ELR (cell line): ENCODE measurements at regions not wholly inside any gene's neighbourhood (a gene's known extent, or its start where the extent isn't known, plus 50 kb on each side); places are given as distances from the start of the nearest gene placed in this dataset.
"Not testable (repeated sequence)": the region's sequence is repeated elsewhere in the genome, so short reads cannot be mapped to it uniquely, and the experiment has no call there.

Experiments
- DNase-seq: peaks from one replicate; pipeline ENCODE4 v3.0.0-alpha.2; 2015; ENCODE audit warnings: low read depth

- no peak for DNase-seq
These were observed 397.3 kb upstream of the RASGRP1 start for GRCh38 chr15:38961931-38962330.

GRCh38 chr15:38972831-38973230 lies 408.2 kb upstream of the RASGRP1 start:
- DNase-seq, result no peak

- no peak for DNase-seq
These were observed 410.8 kb upstream of the RASGRP1 start for GRCh38 chr15:38975282-38975990.

DNA sequence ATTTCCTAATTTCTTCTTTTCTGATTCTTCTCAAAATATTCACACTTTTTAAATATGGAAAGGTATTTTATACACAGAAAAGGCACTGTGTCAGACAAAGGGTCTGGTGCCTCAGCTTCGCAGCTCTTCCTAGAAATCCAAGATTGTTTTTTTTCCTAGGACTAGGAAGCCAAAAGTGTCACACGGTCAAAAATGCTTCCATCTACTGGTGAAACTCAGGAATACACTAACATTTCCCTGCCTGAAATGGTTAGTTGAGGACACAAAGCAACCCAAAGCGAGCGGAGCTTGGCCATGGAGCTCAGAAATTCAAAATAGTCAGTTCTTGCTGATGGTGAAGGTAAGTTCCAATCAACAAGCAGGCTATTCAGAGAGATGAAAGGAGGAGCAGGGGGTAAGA lies 426.5 kb upstream of the RASGRP1 start:
- peak; percentile 56 for DNase-seq

GRCh38 chr15:38991701-38992100 lies 427.1 kb upstream of the RASGRP1 start:
- no peak for DNase-seq

DNA sequence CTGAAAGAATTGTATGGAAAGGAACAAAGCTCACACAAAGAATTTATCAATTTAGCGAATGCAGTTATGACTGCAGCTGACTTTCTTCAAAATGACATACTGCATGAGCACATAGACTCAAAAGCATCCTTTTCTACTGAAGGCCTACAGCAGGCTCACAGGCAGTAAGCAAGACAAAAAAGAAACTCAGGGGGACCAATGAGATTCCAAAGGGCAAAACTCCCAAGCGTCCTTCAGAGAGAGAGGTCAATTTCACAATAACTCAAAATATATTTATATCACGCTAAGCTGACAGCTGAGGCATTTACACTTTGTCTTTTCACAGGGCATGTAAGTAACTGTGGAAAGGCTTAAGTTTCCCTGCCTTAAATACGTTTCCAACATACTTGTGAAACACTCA lies 427.9 kb upstream of the RASGRP1 start:
- DNase-seq, result no peak

- no peak for DNase-seq
These were observed 428.3 kb upstream of the RASGRP1 start for GRCh38 chr15:38992930-38993329.

DNA sequence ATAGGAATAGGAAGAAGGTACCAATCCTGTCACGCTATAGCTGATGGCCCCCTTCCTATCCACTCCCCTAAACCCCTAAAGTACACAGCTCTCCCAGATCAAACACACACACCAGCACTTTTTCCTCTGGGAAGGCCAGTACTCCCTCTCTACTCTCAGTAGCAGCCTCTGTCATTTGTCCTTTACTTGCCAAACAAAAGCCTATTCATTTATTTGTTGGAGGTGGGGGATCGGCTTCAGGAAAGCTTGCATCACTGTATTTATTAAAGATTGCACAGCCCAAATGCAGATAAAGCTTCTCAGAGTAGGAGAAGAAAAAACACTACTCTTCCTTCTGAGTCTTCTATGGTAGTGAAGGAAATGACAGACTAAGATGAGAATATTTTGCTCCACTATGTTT lies 429.7 kb upstream of the RASGRP1 start:
- no peak for DNase-seq

- peak; percentile 53 for DNase-seq
These were observed 431.6 kb upstream of the RASGRP1 start for GRCh38 chr15:38996111-38996631.

DNA sequence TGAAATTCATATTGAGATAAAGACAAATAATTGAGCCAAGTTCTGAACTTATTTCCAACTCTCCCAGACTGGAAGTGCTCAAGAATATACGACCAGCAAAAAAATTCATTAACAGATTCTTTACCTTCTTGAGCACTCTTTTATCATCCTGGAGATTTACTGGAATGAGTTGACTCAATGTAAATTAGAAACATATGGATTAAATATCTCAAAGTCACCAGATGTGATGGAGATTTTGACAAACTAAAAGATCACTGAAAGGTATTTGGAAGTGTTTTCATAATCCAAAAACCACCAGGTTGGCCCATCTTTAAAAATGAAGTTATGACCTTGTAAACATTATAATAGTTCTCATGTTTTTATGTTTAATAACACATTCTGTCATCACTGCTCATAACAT lies 433.2 kb upstream of the RASGRP1 start:
- DNase-seq, result no peak

GRCh38 chr15:39000008-39000734 lies 435.6 kb upstream of the RASGRP1 start:
- no peak for DNase-seq

- DNase-seq, result no peak
These were observed 445.1 kb upstream of the RASGRP1 start for GRCh38 chr15:39009740-39010139.

DNA sequence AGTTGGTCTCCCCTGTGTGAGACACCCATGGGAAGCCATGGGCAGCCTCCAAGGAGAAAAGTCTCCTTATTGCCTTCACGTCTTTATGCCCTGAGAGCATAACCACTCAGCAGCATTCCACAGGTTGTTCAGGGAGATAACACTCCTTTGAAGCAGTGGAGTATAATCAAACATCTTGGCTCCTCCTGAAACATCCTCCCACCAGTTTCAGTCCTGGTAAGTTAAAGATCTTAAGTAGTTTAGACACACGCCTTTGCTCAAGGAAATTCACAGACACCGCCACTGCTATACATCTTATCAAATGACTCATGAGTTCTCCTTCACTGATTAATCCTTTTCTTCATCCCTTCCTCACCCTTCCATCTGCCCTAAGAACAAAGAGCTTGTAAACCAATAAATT lies 446.5 kb upstream of the RASGRP1 start:
- not testable (repeated sequence) for DNase-seq

DNA sequence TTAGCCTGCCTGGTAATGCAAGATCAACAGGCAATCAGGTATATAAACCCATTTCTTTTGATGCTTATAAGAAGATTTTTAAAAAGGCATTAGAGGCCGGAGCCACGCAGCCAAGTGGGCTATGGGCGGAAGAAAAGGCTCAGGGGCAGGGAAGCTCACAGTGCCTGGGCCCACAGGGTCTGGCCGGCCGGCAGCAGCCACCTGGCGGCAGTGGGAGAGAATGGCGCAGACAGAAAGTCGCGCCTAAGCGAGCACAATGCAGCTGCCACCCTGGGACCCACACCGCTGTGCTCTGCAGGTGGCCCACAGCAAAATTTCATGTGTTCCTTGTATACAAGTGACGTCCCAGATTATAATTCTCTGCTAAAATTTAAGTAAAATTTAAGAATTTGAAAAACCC lies 448.6 kb upstream of the RASGRP1 start:
- DNase-seq, result no peak

DNA sequence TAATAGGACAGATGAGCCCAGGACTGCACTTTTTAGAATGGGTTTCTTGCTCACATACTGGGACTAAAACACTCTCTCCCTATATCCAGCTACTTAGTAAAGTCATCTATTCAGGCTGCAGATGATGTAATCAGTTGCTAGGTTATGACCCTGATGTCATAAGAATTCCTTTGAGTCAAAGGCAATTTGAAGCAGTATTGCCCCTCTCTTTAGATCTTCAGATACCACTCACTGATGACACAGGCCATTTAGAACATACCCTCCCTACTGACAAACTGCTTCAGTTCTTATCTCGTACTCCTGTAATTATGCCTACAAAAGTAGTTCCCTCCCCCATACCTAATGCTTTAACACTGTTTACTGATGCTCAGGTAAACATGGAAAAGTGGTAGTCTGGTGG lies 450.1 kb upstream of the RASGRP1 start:
- DNase-seq, result no peak

DNA sequence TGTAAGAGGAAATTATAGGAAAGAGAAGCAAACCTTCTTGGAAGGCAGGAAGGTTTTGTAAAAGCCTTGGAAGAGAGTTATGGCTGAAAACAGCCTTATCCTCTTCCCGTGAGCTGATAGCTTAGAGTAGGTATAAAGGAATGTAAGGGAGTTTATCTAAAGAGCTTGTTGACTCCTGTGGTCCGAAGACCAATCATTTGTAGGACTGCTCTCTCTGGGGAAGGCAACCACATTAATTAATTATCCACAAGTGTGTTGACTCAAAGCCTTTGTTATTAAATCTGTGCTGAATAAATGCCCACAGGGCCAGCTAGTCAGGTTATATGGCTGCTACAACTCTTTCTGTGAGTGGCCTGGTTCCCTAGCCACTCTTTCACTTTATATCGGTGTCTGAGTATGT lies 452.1 kb upstream of the RASGRP1 start:
- no peak for DNase-seq

DNA sequence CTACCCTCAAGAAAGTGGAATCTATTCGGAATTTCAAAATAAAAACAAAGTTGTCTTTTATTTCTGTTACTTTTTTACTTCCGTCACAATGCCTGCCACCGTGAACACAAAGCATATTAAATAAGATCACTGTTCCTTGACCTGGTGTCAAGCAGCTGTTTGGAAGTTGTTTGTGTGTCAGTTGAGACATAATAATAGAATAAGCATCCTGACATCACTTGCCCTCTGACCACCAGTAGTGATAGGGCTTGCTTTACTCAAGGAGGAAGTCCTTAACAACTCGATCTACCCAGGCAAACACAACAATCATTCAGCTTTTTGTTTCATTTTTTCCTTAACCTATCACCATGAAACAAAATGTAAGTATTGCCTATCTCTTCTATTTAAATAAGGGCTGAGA lies 454.4 kb upstream of the RASGRP1 start:
- no peak for DNase-seq

- no peak for DNase-seq
These were observed 456.7 kb upstream of the RASGRP1 start for GRCh38 chr15:39021341-39021740.

DNA sequence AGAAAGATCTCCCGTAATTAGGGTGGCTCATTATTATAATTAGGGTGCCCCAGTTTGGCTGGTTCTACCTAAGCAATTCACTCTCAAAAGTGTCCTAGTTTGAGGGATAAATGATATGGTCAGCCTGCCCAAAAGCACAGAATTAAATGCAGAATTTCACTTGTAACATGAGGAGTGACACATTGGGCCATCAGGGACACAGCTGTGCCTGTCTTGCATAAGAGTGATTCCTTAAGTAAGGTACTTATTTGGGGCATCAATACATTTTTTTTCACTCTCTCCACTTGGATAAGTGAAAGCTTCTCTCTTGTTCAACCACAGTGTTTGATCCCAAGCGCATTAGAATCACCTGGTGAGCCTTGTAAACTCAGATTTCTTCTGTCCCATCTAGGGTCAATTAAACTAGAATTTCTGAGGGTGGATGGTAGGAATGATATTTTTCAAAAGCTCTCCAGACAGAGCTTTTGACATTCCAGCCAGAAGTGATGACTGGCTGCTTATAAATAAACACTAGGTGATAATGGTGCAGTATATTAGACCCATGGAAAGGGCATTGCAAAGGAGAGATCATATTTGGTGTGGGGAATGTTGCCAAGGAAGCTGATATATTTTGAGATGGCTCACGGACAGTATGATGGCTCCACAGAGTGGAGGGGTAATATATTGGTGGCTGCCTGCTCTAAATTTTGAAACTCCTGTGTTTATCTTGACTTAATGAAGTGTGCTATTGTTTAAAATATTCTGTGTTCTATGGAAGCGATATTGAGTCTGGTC lies 458.1 kb upstream of the RASGRP1 start:
- DNase-seq, result no peak

DNA sequence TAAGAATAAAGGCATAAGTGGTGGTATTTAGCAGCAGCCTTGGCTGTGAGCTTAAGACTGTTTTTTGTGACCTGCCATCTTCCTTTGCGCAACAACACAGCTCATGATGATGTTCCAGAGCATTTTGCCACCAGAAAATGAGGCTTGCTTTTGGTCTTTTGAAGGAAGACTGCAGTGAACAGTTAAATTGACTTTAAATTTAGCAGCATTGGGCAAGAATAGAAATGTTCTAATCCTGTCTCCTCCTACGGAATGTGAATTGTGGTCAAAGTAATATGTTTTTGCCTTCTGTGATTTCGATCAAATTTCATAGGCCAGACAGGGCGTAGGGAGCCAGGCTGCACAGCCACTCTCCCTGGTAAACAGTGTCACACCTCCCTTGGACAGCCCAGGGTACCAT lies 460.7 kb upstream of the RASGRP1 start:
- DNase-seq, result no peak

- no peak for DNase-seq
These were observed 461.3 kb upstream of the RASGRP1 start for GRCh38 chr15:39025881-39026280.

GRCh38 chr15:39028069-39028468 lies 463.5 kb upstream of the RASGRP1 start:
- peak; percentile 81 for DNase-seq

DNA sequence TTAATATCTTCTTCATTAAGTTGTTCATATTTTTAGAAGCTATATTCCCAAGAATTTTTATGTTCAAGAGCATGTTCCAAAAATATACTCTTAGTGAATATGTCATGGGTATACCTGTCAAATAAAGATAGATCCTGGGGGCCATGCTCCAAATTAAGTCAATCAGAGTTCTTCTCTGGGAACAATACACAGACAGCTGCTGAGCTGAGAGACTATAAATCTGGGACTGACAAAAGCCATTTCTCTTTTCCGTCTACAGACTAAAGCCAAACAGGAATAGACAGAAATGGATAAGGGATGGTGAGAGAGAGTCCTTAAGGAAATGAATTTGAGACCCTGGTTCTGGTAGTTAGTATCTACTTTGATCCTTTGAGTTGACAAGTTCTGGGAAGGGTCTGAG lies 465.1 kb upstream of the RASGRP1 start:
- DNase-seq, result no peak
